H9 (cell line): ENCODE measurements at regions not wholly inside any gene's neighbourhood (a gene's known extent, or its start where the extent isn't known, plus 50 kb on each side); places are given as distances from the start of the nearest gene placed in this dataset.

ENCODE experiments used
- DNase-seq: peaks from one replicate; pipeline ENCODE4 v3.0.0-alpha.2; 2017
- H2AFZ ChIP-seq: one replicate; pipeline ENCODE4 v1.6.1; 2013; ENCODE audit warnings: mild to moderate bottlenecking, low read length, control low read depth, moderate library complexity
- H2AK5ac ChIP-seq: 2 replicates; pipeline ENCODE4 v1.6.1; 2013; ENCODE audit warnings: low read length, control low read depth, mixed read lengths; ENCODE audit not compliant: insufficient read length
- H2BK120ac ChIP-seq: one replicate; pipeline ENCODE4 v1.6.1; 2013; ENCODE audit warnings: low read depth, mild to moderate bottlenecking, low read length, control low read depth, inconsistent platforms; ENCODE audit not compliant: poor library complexity, severe bottlenecking
- H2BK12ac ChIP-seq: 2 replicates; pipeline ENCODE4 v1.6.1; 2013; ENCODE audit warnings: low read length, control low read depth, mixed read lengths, low read depth; ENCODE audit not compliant: insufficient read length
- H2BK15ac ChIP-seq: 2 replicates; pipeline ENCODE4 v1.6.1; 2013; ENCODE audit warnings: low read depth, low read length, control low read depth
- H2BK20ac ChIP-seq: one replicate; pipeline ENCODE4 v1.6.1; 2013; ENCODE audit warnings: low read depth, mild to moderate bottlenecking, low read length, control low read depth, inconsistent platforms; ENCODE audit not compliant: poor library complexity, severe bottlenecking
- H2BK5ac ChIP-seq: 2 replicates; pipeline ENCODE4 v1.6.1; 2013; ENCODE audit warnings: low read length, control low read depth, mixed read lengths; ENCODE audit not compliant: insufficient read length
- H3K14ac ChIP-seq: 2 replicates; pipeline ENCODE4 v1.6.1; 2013; ENCODE audit warnings: low read length, control low read depth; ENCODE audit not compliant: insufficient read depth
- H3K18ac ChIP-seq: 2 replicates; pipeline ENCODE4 v1.6.1; 2013; ENCODE audit warnings: low read depth, mild to moderate bottlenecking, mixed read lengths, low read length, control low read depth; ENCODE audit not compliant: insufficient read length
- H3K23ac ChIP-seq: 2 replicates; pipeline ENCODE4 v1.6.1; 2013; ENCODE audit warnings: low read length, control low read depth, mixed read lengths, low read depth; ENCODE audit not compliant: insufficient read length
- H3K23me2 ChIP-seq: 2 replicates; pipeline ENCODE4 v1.6.1; 2013; ENCODE audit warnings: low read depth, mild to moderate bottlenecking, mixed read lengths, low read length, control low read depth; ENCODE audit not compliant: insufficient read length, poor library complexity, severe bottlenecking
- H3K27ac ChIP-seq: 2 replicates; pipeline ENCODE4 v1.5.1; 2013; ENCODE audit warnings: low read length, control low read depth, mixed read lengths, low read depth; ENCODE audit not compliant: insufficient read length
- H3K27me3 ChIP-seq: 2 replicates; pipeline ENCODE4 v1.6.1; 2013; ENCODE audit warnings: low read length, control low read depth, inconsistent platforms; ENCODE audit not compliant: insufficient read depth
- H3K4ac ChIP-seq: 2 replicates; pipeline ENCODE4 v1.6.1; 2013; ENCODE audit warnings: low read depth, mild to moderate bottlenecking, control low read depth, inconsistent platforms, low read length, moderate library complexity
- H3K4me1 ChIP-seq: 2 replicates; pipeline ENCODE4 v1.6.1; 2013; ENCODE audit warnings: low read length, control low read depth, inconsistent platforms; ENCODE audit not compliant: insufficient read depth
- H3K4me2 ChIP-seq: 2 replicates; pipeline ENCODE4 v1.6.1; 2013; ENCODE audit warnings: low read length, control low read depth, mixed read lengths; ENCODE audit not compliant: insufficient read length, insufficient read depth
- H3K56ac ChIP-seq: 2 replicates; pipeline ENCODE4 v1.6.1; 2013; ENCODE audit warnings: low read depth, mild to moderate bottlenecking, mixed read lengths, low read length, control low read depth; ENCODE audit not compliant: insufficient read length
- H3K79me1 ChIP-seq: 2 replicates; pipeline ENCODE4 v1.6.1; 2013; ENCODE audit warnings: low read depth, mild to moderate bottlenecking, moderate library complexity, low read length, control low read depth, inconsistent platforms; ENCODE audit not compliant: insufficient read depth, poor library complexity, severe bottlenecking
- H3K79me2 ChIP-seq: 2 replicates; pipeline ENCODE4 v1.6.1; 2013; ENCODE audit warnings: low read length, control low read depth, inconsistent platforms; ENCODE audit not compliant: insufficient read depth
- H3K9ac ChIP-seq: 2 replicates; pipeline ENCODE4 v1.6.1; 2013; ENCODE audit warnings: low read length, control low read depth, mixed read lengths; ENCODE audit not compliant: insufficient read length; ENCODE audit errors: extremely low read depth
- H3K9me3 ChIP-seq: one replicate; pipeline ENCODE4 v1.6.1; 2013; ENCODE audit warnings: low read depth, low read length, inconsistent platforms; ENCODE audit not compliant: control insufficient read depth
- H3T11ph ChIP-seq: one replicate; pipeline ENCODE4 v1.6.1; 2013; ENCODE audit warnings: mild to moderate bottlenecking, low read length, control low read depth, inconsistent platforms
- H4K20me1 ChIP-seq: one replicate; pipeline ENCODE4 v1.6.1; 2013; ENCODE audit not compliant: control insufficient read depth, insufficient read length, insufficient read depth
- H4K5ac ChIP-seq: 2 replicates; pipeline ENCODE4 v1.6.1; 2013; ENCODE audit warnings: low read depth, mild to moderate bottlenecking, mixed read lengths, low read length, control low read depth; ENCODE audit not compliant: insufficient read length
- H4K8ac ChIP-seq: replicated peaks from 2 replicates; pipeline ENCODE4 v1.6.1; 2013; ENCODE audit warnings: low read length, control low read depth, mixed read lengths, low read depth; ENCODE audit not compliant: insufficient read length
- H4K91ac ChIP-seq: 2 replicates; pipeline ENCODE4 v1.6.1; 2013; ENCODE audit warnings: low read depth, mild to moderate bottlenecking, moderate library complexity, mixed read lengths, low read length, control low read depth; ENCODE audit not compliant: insufficient read length
- H3K27ac Mint-ChIP-seq, 3 experiments: 2 replicates in 2 of 3; 3 replicates in 1 of 3; pipeline ENCODE4 v1.8.0; 2020 to 2021; ENCODE audit warnings: mixed read lengths in 3 of 3, mild to moderate bottlenecking in 1 of 3, moderate library complexity in 1 of 3
- H3K27me3 Mint-ChIP-seq: 2 replicates; pipeline ENCODE4 v1.8.0; 2021; ENCODE audit warnings: low read depth, mild to moderate bottlenecking, moderate library complexity, mixed read lengths
- H3K36me3 Mint-ChIP-seq, 3 experiments: 2 replicates in 2 of 3; 3 replicates in 1 of 3; pipeline ENCODE4 v1.8.0; 2020 to 2021; ENCODE audit warnings: low read depth in 3 of 3, mixed read lengths in 3 of 3; ENCODE audit not compliant: insufficient read depth in 1 of 3
- H3K4me1 Mint-ChIP-seq, 2 experiments: 2 replicates each; pipeline ENCODE4 v1.8.0; 2020; ENCODE audit warnings: mixed read lengths in 2 of 2
- H3K4me3 Mint-ChIP-seq, 2 experiments: 2 replicates in 1 of 2; 3 replicates in 1 of 2; pipeline ENCODE4 v1.8.0; 2020 to 2021; ENCODE audit warnings: mild to moderate bottlenecking in 2 of 2, mixed read lengths in 2 of 2, moderate library complexity in 1 of 2
- H3K9me3 Mint-ChIP-seq, 2 experiments: 2 replicates in 1 of 2; 3 replicates in 1 of 2; pipeline ENCODE4 v1.8.0; 2020; ENCODE audit warnings: mild to moderate bottlenecking in 2 of 2, mixed read lengths in 2 of 2, moderate library complexity in 1 of 2
- WGBS: extraction: QIAGEN DNeasy Blood & Tissue Kit; methylation state at CpG from one replicate; pipeline ENCODE4 v1.1.7; 2013; ENCODE audit warnings: missing lambda C conversion rate, low lambda C conversion rate, mixed read lengths; ENCODE audit not compliant: insufficient read length; ENCODE audit errors: extremely low coverage; 5-methylcytosine and 5-hydroxymethylcytosine counted together
- TF ChIP-seq, protein P1 (sequence below): fragments of 200-600 bp; sonication (generic); conservative IDR thresholded peaks from 3 replicates; pipeline ENCODE4 v1.8.0; 2021; ENCODE audit warnings: antibody characterized with exemption, mild to moderate bottlenecking

DNA sequence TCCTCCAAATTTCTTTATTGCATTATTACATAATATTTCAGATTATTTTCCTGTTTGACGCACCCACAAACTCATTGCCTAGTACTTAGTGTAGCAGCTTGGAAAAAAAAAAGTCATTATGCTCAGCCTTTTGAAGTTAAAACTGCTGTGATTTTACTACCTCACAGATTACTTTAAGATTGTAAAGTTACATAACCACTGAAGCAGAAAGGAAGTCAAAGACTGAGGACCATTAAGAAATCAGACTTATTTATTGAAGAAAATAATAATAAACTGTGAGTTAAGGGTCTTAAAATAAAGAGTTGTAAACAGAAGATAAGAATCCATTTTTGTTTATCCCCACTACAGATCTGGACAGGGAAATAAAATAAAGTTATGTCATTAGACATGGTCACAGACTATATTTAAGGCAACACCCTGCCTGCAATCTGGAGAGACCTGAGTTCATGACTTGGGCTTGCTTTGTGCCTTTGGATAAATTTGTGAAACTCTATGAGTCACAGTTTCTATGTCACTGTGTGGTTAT, 212.1 kb upstream of the ROBO2 start:
- Histone ChIP-seq H2BK15ac (no peak overlapping the region), H3K79me2 (no peaks in the 10 kb centered on the region), H4K8ac (no peak overlapping the region), H4K5ac (no peak overlapping the region), H2AK5ac (no peak overlapping the region), H4K91ac (no peak overlapping the region), H2BK12ac (no peak overlapping the region), H3T11ph (no peak overlapping the region), H4K20me1 (no peaks in the 10 kb centered on the region), H2BK120ac (no peak overlapping the region), H3K79me1 (no peaks in the 10 kb centered on the region), H3K9me3 (no peaks in the 10 kb centered on the region), H3K9ac (no peak overlapping the region), H3K4me1 (peaks cover 11% of the 10 kb centered on the region; the same call in 1 of the 2 replicates), H3K27me3 (no peaks in the 10 kb centered on the region), H2BK20ac (no peak overlapping the region), H3K4me2 (no peak overlapping the region), H3K56ac (no peak overlapping the region), H3K18ac (no peak overlapping the region), H3K27ac (no peak overlapping the region), H3K23ac (no peak overlapping the region), H2AFZ (no peak overlapping the region), H3K23me2 (no peaks in the 10 kb centered on the region), H2BK5ac (no peak overlapping the region), H3K4ac (no peak overlapping the region), H3K14ac (no peak overlapping the region)
- Mint-ChIP-seq H3K9me3 (no peaks in the 10 kb centered on the region), H3K36me3 (no peaks in the 10 kb centered on the region), H3K4me1 (peaks cover 8 to 10% of the 10 kb centered on the region in 2 experiments), H3K27ac (no peak overlapping the region; a peak in 1 of 7 replicates), H3K4me3 (no peak overlapping the region), H3K27me3 (no peaks in the 10 kb centered on the region)
- no peak for DNase-seq
- TF ChIP-seq, protein P1, sequence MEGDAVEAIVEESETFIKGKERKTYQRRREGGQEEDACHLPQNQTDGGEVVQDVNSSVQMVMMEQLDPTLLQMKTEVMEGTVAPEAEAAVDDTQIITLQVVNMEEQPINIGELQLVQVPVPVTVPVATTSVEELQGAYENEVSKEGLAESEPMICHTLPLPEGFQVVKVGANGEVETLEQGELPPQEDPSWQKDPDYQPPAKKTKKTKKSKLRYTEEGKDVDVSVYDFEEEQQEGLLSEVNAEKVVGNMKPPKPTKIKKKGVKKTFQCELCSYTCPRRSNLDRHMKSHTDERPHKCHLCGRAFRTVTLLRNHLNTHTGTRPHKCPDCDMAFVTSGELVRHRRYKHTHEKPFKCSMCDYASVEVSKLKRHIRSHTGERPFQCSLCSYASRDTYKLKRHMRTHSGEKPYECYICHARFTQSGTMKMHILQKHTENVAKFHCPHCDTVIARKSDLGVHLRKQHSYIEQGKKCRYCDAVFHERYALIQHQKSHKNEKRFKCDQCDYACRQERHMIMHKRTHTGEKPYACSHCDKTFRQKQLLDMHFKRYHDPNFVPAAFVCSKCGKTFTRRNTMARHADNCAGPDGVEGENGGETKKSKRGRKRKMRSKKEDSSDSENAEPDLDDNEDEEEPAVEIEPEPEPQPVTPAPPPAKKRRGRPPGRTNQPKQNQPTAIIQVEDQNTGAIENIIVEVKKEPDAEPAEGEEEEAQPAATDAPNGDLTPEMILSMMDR, result no peak
- WGBS, result no CpG with 5 or more reads among the region's 1 CpG
